SK-N-SH (cell line): ENCODE measurements at regions not wholly inside any gene's neighbourhood (a gene's known extent, or its start where the extent isn't known, plus 50 kb on each side); places are given as distances from the start of the nearest gene placed in this dataset.
"Not testable (repeated sequence)": the region's sequence is repeated elsewhere in the genome, so short reads cannot be mapped to it uniquely, and the experiment has no call there.

Experiments
- EP300 ChIP-seq, 2 experiments: IDR thresholded peaks; 2 replicates each; pipeline versions ENCODE4 v1.4.0 to v1.6.1; 2012; ENCODE audit warnings: borderline replicate concordance in 1 of 2, low read depth in 1 of 2, low read length in 1 of 2
- EZH2phosphoT487 ChIP-seq: fragments of 200-600 bp; sonication (generic); IDR thresholded peaks from 2 replicates; pipeline ENCODE4 v1.6.1; 2017; ENCODE audit warnings: low read depth, mixed run types, mild to moderate bottlenecking, antibody characterized with exemption, moderate library complexity, borderline replicate concordance
- GABPA ChIP-seq: IDR thresholded peaks from 2 replicates; pipeline ENCODE4 v1.4.0; 2012; ENCODE audit warnings: low read depth, mild to moderate bottlenecking
- GATA2 ChIP-seq: sonication (generic); formaldehyde crosslinking; IDR thresholded peaks from 2 replicates; pipeline ENCODE4 v1.5.0; 2020; ENCODE audit warnings: mild to moderate bottlenecking, missing genetic modification reagents
- NFIC ChIP-seq: IDR thresholded peaks from 2 replicates; pipeline ENCODE4 v1.4.0; 2012; ENCODE audit warnings: borderline replicate concordance
- POLR2AphosphoS5 ChIP-seq: IDR thresholded peaks from 2 replicates; pipeline ENCODE4 v1.6.1; 2012; ENCODE audit warnings: low read depth, low read length
- RAD21 ChIP-seq: IDR thresholded peaks from 2 replicates; pipeline ENCODE4 v1.6.1; 2012; ENCODE audit warnings: mild to moderate bottlenecking, low read length
- RFX5 ChIP-seq: IDR thresholded peaks from 2 replicates; pipeline ENCODE4 v1.6.1; 2012; ENCODE audit warnings: mild to moderate bottlenecking, improper control_type of control experiment, low read length
- TAF1 ChIP-seq: IDR thresholded peaks from 2 replicates; pipeline ENCODE4 v1.6.1; 2012; ENCODE audit warnings: low read depth, mild to moderate bottlenecking, low read length, moderate library complexity, borderline replicate concordance
- TEAD4 ChIP-seq: IDR thresholded peaks from 2 replicates; pipeline ENCODE4 v1.4.0; 2012; ENCODE audit warnings: mild to moderate bottlenecking, borderline replicate concordance; ENCODE audit not compliant: insufficient read depth
- YY1 ChIP-seq: IDR thresholded peaks from 2 replicates; pipeline ENCODE4 v1.4.0; 2012; ENCODE audit warnings: low read depth, mild to moderate bottlenecking
- TF ChIP-seq, protein P1 (sequence below): fragments of 150-350 bp; IDR thresholded peaks from 2 replicates; pipeline ENCODE4 v1.6.1; 2017; ENCODE audit warnings: antibody characterized with exemption, low read length, low read depth, borderline replicate concordance
- TF ChIP-seq, protein P2 (sequence below): fragments of 200-600 bp; sonication (generic); IDR thresholded peaks from 2 replicates; pipeline ENCODE4 v1.6.1; 2017; ENCODE audit warnings: antibody characterized with exemption, mild to moderate bottlenecking, moderate library complexity
- TF ChIP-seq, protein P3 (sequence below): IDR thresholded peaks from 2 replicates; pipeline ENCODE4; 2012

DNA sequence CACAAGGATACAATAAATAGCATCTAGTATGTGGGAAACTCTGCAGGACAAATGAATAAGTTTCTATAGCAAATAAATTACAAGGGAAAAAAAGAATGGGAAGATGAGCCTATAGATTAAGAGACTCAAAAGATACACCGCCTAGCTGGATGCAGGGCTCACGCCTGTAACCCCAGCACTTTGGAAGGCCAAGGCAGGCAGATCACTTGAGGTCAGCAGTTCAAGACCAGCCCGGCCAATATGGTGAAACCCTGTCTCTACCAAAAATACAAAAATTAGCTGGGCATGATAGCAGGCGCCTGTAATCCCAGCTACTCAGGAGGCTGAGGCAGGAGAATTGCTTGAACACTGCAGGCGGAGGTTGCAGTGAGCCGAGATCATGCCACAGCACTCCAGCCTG is 95.1 kb upstream of the BARHL2 start:
- not testable (repeated sequence) for TF ChIP-seq RFX5; GABPA; TAF1; RAD21; POLR2AphosphoS5; YY1; GATA2 (CRISPR knock-in tag); EZH2phosphoT487; NFIC; TEAD4; EP300 (IDR thresholded peaks at IDR 0.05; ENCODE audit: borderline replicate concordance in 1 of 2, low read depth in 1 of 2, low read length in 1 of 2)
- TF ChIP-seq, protein P1, sequence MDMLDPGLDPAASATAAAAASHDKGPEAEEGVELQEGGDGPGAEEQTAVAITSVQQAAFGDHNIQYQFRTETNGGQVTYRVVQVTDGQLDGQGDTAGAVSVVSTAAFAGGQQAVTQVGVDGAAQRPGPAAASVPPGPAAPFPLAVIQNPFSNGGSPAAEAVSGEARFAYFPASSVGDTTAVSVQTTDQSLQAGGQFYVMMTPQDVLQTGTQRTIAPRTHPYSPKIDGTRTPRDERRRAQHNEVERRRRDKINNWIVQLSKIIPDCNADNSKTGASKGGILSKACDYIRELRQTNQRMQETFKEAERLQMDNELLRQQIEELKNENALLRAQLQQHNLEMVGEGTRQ, result not testable (repeated sequence)
- TF ChIP-seq, protein P2, sequence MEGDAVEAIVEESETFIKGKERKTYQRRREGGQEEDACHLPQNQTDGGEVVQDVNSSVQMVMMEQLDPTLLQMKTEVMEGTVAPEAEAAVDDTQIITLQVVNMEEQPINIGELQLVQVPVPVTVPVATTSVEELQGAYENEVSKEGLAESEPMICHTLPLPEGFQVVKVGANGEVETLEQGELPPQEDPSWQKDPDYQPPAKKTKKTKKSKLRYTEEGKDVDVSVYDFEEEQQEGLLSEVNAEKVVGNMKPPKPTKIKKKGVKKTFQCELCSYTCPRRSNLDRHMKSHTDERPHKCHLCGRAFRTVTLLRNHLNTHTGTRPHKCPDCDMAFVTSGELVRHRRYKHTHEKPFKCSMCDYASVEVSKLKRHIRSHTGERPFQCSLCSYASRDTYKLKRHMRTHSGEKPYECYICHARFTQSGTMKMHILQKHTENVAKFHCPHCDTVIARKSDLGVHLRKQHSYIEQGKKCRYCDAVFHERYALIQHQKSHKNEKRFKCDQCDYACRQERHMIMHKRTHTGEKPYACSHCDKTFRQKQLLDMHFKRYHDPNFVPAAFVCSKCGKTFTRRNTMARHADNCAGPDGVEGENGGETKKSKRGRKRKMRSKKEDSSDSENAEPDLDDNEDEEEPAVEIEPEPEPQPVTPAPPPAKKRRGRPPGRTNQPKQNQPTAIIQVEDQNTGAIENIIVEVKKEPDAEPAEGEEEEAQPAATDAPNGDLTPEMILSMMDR, result not testable (repeated sequence)
- TF ChIP-seq, protein P3, sequence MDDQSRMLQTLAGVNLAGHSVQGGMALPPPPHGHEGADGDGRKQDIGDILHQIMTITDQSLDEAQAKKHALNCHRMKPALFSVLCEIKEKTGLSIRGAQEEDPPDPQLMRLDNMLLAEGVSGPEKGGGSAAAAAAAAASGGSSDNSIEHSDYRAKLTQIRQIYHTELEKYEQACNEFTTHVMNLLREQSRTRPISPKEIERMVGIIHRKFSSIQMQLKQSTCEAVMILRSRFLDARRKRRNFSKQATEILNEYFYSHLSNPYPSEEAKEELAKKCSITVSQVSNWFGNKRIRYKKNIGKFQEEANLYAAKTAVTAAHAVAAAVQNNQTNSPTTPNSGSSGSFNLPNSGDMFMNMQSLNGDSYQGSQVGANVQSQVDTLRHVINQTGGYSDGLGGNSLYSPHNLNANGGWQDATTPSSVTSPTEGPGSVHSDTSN, result not testable (repeated sequence)
